Esophagus (tissue), 2 donors: ENCODE measurements at regions not wholly inside any gene's neighbourhood (a gene's known extent, or its start where the extent isn't known, plus 50 kb on each side); places are given as distances from the start of the nearest gene placed in this dataset.
"Not testable (repeated sequence)": the region's sequence is repeated elsewhere in the genome, so short reads cannot be mapped to it uniquely, and the experiment has no call there.

ENCODE experiments used
- H3K27ac ChIP-seq, 2 donors: one replicate each; pipeline ENCODE4 v1.5.1; 2013; ENCODE audit warnings: low read depth in 2 of 2, mild to moderate bottlenecking in 2 of 2, inconsistent platforms in 1 of 2, low read length in 1 of 2, moderate library complexity in 1 of 2
- H3K27me3 ChIP-seq, 2 donors: one replicate each; pipeline ENCODE4 v1.6.1; 2013; ENCODE audit warnings: low read length in 2 of 2, control low read depth in 1 of 2, mild to moderate bottlenecking in 1 of 2; ENCODE audit not compliant: insufficient read depth in 2 of 2, control insufficient read depth in 1 of 2
- H3K36me3 ChIP-seq, 2 donors: one replicate each; pipeline ENCODE4 v1.6.1; 2013; ENCODE audit warnings: low read length in 1 of 2; ENCODE audit not compliant: control insufficient read depth in 2 of 2, insufficient read depth in 2 of 2
- H3K4me1 ChIP-seq, 2 donors: one replicate each; pipeline ENCODE4 v1.6.1; 2013; ENCODE audit warnings: low read length in 1 of 2; ENCODE audit not compliant: control insufficient read depth in 2 of 2, insufficient read depth in 2 of 2
- H3K4me3 ChIP-seq, 2 donors: one replicate each; pipeline ENCODE4 v1.5.1; 2013; ENCODE audit warnings: low read length in 2 of 2, mild to moderate bottlenecking in 2 of 2, low read depth in 1 of 2, moderate library complexity in 1 of 2
- H3K9me3 ChIP-seq, 2 donors: one replicate each; pipeline ENCODE4 v1.6.1; 2013; ENCODE audit warnings: mild to moderate bottlenecking in 2 of 2, low read depth in 1 of 2, low read length in 1 of 2, moderate library complexity in 1 of 2; ENCODE audit not compliant: control insufficient read depth in 2 of 2, insufficient read depth in 1 of 2
- WGBS, 2 donors: extraction: QIAGEN DNeasy Blood & Tissue Kit; methylation state at CpG; one replicate each; pipeline ENCODE4 v1.1.7; 2013; 5-methylcytosine and 5-hydroxymethylcytosine counted together
- donor health status: healthy with polysubstance abuse.
- donor health status: Bipolar disorder and iron deficiency.

DNA sequence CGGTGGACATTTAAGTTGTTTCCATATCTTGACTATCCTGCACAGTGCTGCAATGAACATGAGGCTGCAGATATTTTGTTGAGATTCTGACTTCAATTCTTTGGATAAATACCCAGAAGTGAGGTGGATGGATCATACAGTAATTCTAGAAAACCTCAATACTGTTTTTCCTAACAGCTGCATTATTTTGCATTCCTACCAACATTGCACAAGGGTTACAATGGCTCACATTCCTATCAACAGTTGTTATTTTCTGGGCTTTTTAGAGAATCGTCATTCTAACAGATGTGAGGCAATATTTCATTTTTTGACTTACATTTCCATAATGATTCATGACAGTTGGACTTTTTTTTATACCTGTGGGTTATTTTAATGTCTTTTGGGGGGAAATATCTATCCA, 716.9 kb upstream of the ANO3 start:
- Histone ChIP-seq H3K4me1 (no peaks in the 10 kb centered on the region), H3K9me3 (peaks cover 0 to 3% of the 10 kb centered on the region in 2 donors), H3K4me3 (no peak overlapping the region), H3K27ac (no peak overlapping the region), H3K36me3 (no peaks in the 10 kb centered on the region), H3K27me3 (no peaks in the 10 kb centered on the region)
- 49 to 59% methylated on average over 2 of the region's 2 CpGs for WGBS, 2 donors

- no peaks in the 10 kb centered on the region for H3K36me3 ChIP-seq
- WGBS, 2 donors, result 77 to 79% methylated on average over 2 of the region's 2 CpGs
Observed at GRCh38 chr11:25615841-25616240, 716.1 kb upstream of the ANO3 start.

GRCh38 chr11:25625094-25625493, 706.8 kb upstream of the ANO3 start:
- H3K4me3 ChIP-seq, result no peak overlapping the region

More at GRCh38 chr11:25615841-25616240, 716.1 kb upstream of the ANO3 start:
- Histone ChIP-seq H3K4me3 (no peak overlapping the region), H3K4me1 (no peaks in the 10 kb centered on the region), H3K9me3 (peaks cover 0 to 3% of the 10 kb centered on the region in 2 donors), H3K27me3 (no peaks in the 10 kb centered on the region), H3K27ac (no peak overlapping the region)

DNA sequence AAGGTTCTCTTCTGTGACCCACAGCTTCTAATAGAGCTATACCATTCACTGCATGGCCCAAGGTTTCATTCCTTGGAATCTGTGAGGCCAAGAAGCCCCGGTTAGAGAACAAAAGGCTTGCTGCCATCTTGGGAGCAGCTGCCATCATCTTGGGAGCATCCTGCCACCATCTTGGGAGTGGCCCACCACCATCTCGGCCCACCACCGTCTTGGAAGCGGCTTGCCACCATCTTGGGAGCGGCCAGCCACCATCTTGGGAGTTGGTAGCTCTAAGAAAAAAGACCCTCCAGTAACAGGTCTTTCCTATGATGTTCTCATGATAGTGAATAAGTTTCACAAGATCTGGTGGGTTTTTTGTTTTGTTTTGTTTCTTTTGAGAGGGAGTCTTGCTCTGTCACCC, 703.9 kb upstream of the ANO3 start:
- 63 to 88% methylated on average over 5 of the region's 5 CpGs for whole genome bisulfite sequencing, 2 donors
- Histone ChIP-seq H3K27me3 (no peaks in the 10 kb centered on the region), H3K4me3 (no peak overlapping the region), H3K27ac (no peak overlapping the region), H3K9me3 (peaks cover 0 to 5% of the 10 kb centered on the region in 2 donors), H3K4me1 (no peaks in the 10 kb centered on the region), H3K36me3 (no peaks in the 10 kb centered on the region)

More at GRCh38 chr11:25625094-25625493, 706.8 kb upstream of the ANO3 start:
- H3K4me1 ChIP-seq, result no peaks in the 10 kb centered on the region
- 73 to 78% methylated on average over 3 of the region's 3 CpGs for WGBS, 2 donors
- H3K9me3 ChIP-seq, result peaks cover 0 to 5% of the 10 kb centered on the region in 2 donors
- H3K36me3 ChIP-seq, result no peaks in the 10 kb centered on the region
- H3K27ac ChIP-seq, result no peak overlapping the region
- no peaks in the 10 kb centered on the region for H3K27me3 ChIP-seq

DNA sequence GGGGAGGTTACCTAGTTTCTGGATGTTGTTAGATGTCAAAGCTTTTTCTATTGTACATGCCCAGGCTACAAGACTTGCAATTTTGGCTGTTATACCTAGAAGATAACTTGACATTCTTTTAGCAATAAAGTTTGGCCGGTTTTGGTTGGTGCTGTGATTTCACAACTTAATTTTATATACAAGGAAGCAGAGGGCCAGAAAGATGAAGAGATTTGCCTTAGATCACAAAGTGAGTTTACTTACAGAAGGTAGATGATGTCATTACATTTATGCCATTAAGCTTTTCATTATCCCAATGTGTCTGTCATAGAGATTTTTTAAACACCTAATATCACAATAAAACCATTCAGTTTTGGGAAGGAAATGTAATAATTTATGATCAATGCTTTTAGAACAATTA, 698.7 kb upstream of the ANO3 start:
- no peaks in the 10 kb centered on the region for H3K27me3 ChIP-seq
- 67 to 68% methylated on average over 1 of the region's 1 CpG for WGBS, 2 donors
- H3K36me3 ChIP-seq, result no peaks in the 10 kb centered on the region
- H3K9me3 ChIP-seq, result no peaks in the 10 kb centered on the region
- H3K4me3 ChIP-seq, result no peak overlapping the region
- H3K4me1 ChIP-seq, result no peaks in the 10 kb centered on the region
- H3K27ac ChIP-seq, result no peak overlapping the region

GRCh38 chr11:25649220-25649619, 682.7 kb upstream of the ANO3 start:
- not testable (repeated sequence) for H3K4me1 ChIP-seq
- WGBS, 2 donors, result 73 to 84% methylated on average over 12 of the region's 12 CpGs

GRCh38 chr11:25650319-25650718, 681.6 kb upstream of the ANO3 start:
- 94 to 97% methylated on average over 12 of the region's 12 CpGs for WGBS, 2 donors
- Histone ChIP-seq H3K4me1 (no peaks in the 10 kb centered on the region), H3K9me3 (no peaks in the 10 kb centered on the region), H3K27ac (no peak overlapping the region), H3K4me3 (no peak overlapping the region), H3K27me3 (no peaks in the 10 kb centered on the region), H3K36me3 (no peaks in the 10 kb centered on the region)

More at GRCh38 chr11:25649220-25649619, 682.7 kb upstream of the ANO3 start:
- H3K27ac ChIP-seq, H3K36me3 ChIP-seq, H3K27me3 ChIP-seq, H3K4me3 ChIP-seq, H3K9me3 ChIP-seq: not testable (repeated sequence)

- Histone ChIP-seq H3K4me1 (no peaks in the 10 kb centered on the region), H3K27me3 (no peaks in the 10 kb centered on the region), H3K27ac (no peak overlapping the region), H3K36me3 (no peaks in the 10 kb centered on the region), H3K9me3 (no peaks in the 10 kb centered on the region), H3K4me3 (no peak overlapping the region)
- WGBS, 2 donors, result 64 to 73% methylated on average over 2 of the region's 2 CpGs
Observed at GRCh38 chr11:25655636-25656035, 676.3 kb upstream of the ANO3 start.

DNA sequence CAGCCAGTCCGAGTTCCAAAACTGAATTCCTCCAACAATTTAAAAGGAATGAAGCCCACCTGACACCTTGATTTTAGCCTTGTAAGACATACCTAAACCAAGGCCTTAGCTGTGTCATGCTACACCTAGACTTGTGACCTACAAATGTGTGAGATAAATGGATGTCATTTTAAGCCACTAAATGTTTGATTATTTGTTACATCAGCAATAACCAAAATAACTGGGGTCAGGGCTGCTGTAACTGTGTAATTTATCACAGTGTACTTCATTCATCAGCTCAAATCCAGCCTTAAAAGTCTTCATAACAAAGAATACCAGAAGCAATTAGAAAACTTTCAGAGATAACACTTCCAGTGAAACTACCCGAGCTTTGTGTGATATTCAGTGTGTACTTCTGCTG, 673.0 kb upstream of the ANO3 start:
- WGBS, 2 donors, result 36 to 53% methylated on average over 2 of the region's 2 CpGs
- H3K27me3 ChIP-seq, result no peaks in the 10 kb centered on the region

DNA sequence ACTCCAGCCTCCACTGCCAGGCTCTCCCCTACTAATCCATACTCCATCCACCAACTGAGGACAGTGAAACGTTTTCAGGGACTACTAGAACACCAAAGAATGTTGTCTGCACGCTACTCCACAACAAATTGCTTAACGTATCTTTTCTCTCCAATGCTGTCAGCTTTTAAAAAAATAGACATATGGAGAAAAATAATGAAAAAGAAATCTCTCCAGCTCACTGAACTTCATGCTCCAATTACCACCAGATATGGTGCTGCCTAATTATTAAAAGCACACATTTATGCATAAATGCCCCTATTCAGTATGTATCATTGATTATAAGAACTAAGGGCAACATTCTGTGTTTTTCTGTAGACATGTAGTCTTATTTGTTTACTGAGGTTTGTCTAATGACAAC, 672.2 kb upstream of the ANO3 start:
- Histone ChIP-seq H3K36me3 (no peaks in the 10 kb centered on the region), H3K27ac (no peak overlapping the region), H3K4me1 (no peaks in the 10 kb centered on the region), H3K9me3 (no peaks in the 10 kb centered on the region), H3K4me3 (no peak overlapping the region), H3K27me3 (no peaks in the 10 kb centered on the region)
- 35 to 40% methylated on average over 3 of the region's 3 CpGs for WGBS, 2 donors

More for the DNA sequence above, 673.0 kb upstream of the ANO3 start:
- no peaks in the 10 kb centered on the region for H3K36me3 ChIP-seq
- H3K4me3 ChIP-seq, result no peak overlapping the region
- H3K27ac ChIP-seq, result no peak overlapping the region
- no peaks in the 10 kb centered on the region for H3K4me1 ChIP-seq
- no peaks in the 10 kb centered on the region for H3K9me3 ChIP-seq
